Hypothalamus (tissue), 51 donors: ENCODE measurements at regions not wholly inside any gene's neighbourhood (a gene's known extent, or its start where the extent isn't known, plus 50 kb on each side); places are given as distances from the start of the nearest gene placed in this dataset.
"Not testable (repeated sequence)": the region's sequence is repeated elsewhere in the genome, so short reads cannot be mapped to it uniquely, and the experiment has no call there.

Experiments used
- DNase-seq, 51 donors: peaks; one replicate each; lab custom pipeline; 2025; lab: John Stamatoyannopoulos, UW

DNA sequence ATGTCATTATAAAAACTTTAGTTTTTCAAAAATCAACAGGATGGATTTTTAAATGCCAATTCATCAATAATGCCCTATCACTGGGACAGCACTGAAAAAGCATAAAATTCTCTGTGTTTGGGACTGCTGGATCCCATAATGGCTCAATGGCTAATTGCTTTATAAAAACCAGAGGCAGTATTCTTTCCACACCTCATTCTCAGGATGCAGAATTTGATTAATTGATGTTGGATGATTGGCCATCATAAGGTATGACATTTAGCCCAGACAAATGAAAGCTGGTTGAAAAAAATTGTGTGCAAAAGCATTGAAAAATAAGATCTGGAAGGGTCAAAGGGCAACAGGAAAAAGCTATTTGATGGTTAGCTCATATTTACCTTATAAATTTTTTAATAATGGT lies 362.2 kb upstream of the SNX7 start:
- DNase-seq = no peak

DNA sequence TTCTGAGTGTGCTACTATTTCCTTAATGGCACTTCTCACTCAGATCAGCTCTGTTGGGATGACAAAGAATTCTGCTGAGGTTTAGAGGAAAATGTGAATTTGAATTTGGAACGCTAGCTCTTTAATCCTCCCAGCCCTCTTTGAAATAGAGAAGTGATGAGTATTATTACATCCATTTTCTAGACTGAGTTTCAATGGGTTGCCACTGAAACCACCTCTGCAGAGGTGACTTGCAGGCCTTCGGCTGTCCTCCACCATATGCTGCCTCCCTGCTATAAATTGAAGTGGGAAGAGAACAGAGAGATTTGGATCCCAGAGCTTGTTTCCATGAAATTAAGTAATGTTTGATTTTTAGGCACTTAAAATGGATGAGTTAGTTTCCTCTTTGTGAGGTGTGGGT lies 363.2 kb upstream of the SNX7 start:
- DNase-seq = no peak

DNA sequence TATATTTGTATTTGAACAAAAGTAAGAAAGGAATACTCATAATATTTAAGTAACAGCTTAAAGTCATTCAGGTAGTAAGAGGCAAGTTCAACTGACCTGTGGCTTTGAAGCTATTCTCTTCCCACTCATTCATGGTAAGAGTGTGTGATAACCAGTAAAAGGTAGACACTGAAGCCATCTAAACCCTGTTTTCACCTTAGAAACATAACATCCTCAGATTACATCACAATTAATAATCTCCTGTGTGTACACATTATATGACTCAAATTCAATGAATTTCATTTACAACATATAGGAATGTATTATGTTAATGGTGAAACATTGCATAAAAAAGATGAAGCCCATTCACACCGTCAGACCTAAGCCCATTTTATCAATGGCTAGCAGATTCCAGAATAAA lies 364.8 kb upstream of the SNX7 start:
- DNase-seq = no peak

DNA sequence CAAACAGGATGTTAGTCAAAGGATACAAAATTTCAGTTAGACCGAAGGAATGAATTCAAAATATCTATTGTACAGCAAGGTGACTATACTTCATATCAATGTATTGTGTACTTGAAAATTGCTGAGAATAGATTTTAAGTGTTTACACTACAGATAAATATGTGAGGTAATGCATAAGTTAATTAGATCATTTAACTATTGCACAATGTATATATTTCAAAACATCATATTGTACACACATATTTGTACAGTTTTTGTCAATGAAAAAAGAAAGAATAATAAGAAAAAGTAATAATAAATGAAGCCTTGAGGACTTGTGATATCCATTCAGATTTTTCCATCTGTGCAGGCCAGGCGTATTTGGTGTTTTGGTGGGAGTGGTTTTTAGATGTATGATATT lies 367.4 kb upstream of the SNX7 start:
- no peak for DNase-seq

DNA sequence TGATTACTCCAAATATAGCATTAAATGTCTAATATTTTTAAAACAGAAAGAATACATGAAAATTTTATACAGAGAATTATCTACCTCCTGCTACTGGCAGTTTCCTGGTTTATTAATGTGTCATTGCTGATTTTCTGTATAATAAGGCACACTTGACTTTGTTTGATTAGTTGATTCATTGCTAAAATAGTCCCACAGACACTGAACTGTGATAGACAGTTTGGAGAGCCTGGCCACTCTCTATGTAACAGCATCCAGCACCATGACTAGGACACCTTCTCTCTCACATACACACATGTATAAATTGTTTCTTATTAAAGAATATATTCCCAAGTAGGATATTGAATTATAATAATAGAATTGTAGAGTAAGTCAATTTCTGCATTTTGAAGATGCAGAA lies 368.5 kb upstream of the SNX7 start:
- DNase-seq = no peak

DNA sequence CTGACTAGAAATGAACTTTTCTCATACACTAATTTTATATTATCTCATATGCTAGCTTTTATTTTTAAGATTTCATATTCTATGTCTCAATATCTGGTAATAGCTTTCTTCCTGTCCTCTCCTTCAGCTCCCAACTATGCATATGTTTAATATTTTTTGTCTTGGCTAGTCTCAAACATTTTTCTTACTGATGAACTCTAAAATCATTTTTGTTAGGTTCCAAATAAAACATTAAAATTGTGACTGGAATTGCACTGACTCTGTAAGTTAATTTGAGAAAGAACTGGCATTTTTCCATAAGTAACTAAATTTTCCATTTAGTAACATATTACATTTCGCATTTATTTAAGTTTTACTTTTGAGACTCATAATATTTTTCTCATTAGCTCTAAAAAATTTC lies 368.5 kb upstream of the DPYD start:
- DNase-seq = no peak

DNA sequence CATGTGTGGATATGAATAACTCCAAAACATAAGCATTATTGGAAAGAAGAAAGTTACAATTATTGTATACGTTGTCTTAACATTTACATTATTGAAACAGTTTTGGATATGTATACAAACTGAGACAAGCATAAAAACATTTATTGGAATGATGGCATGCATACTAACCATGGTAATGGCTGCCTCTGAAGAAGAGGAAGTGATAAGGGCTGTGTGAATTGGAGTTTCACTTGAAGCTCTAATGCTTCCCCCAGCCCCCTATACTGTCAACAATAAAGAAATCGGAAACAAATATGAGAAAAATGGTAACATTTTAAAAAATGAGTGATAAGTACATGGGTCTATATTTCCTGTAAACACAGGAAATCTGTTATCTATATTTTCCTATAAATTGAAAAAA lies 367.7 kb upstream of the DPYD start:
- no peak for DNase-seq

DNA sequence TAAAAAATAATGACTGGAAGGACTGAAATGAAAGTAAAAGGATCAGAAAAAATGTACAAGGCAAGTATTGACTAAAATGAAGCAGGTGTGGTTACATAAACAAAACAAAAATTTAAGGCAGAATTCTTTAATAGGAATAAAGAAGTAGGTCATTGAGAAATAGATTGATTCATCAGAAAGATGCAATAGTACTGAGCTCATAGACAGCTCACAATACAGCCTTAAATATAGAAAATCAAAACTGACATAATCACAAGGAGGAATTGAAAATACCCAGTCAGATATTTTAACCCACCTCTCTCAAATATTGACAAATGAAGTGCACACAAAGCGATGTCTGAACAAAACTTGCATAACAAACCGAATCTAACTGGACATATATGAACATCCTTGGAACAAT lies 366.8 kb upstream of the DPYD start:
- DNase-seq = no peak

DNA sequence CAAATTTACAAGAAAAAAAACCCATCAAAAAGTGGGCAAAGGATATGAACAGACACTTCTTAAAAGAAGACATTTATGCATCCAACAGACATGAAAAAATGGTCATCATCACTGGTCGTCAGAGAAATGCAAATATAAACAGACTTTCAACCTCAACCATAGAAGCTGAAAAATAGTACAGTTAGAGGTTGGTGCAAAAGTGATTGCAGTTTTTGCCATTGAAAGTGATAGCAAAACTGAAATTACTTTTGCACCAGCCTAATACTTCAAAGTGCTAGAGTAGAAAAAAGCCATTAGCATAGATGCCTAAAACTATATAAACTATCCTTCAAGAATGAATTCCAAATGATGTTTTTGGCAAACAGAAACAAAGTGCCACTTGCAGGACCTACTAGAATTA lies 365.8 kb upstream of the DPYD start:
- no peak for DNase-seq

DNA sequence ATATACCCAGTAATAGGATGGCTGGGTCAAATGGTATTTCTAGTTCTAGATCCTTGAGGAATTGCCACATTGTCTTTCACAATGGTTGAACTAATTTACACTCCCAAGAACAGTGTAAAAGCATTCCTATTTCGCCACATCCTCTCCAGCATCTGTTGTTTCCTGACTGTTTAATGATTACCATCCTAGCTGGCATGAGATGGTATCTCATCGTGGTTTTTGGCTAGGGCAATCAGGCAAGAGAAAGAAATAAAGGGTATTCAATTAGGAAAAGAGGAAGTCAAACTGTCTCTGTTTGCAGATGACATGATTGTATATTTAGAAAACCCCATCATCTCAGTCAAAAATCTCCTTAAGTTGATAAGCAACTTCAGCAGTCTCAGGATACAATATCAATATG lies 364.5 kb upstream of the DPYD start:
- DNase-seq = not testable (repeated sequence)

DNA sequence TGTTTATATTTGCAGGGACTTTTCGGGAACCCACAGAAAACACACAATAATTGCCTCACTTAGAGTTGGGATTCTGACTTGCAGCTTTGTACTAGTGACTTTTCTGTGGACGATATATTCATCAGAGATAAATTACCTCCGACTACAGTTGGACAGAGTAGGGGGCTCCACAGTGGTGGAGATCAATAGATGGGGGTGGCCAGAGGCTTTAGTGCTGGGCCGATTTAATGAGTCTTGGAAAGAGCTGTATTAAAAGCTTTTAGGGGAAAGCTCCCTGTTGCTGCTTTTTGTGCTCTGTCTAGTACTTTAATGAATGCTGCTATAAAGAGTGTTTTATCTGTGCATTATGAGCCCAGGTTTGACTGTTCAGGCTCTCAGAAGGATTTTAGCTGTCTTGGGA lies 359.2 kb upstream of the DPYD start:
- DNase-seq = no peak

DNA sequence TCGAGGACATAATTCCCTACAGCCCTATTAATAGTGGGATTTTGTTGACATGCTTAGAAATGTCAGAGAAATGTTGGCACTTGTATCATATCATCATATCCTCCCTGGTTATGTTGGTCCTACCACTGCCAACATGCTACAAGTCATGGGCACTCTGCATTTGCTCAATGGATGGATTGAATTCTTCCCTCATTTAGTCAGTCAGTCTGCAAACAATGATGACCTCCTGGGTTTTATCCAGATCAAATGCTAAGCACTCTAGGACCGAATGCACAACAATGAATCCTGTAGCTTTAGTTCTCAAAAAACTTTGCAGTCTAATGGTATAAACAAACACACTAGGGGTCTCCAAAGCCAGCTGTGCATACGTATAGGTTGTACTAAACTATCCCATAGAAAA lies 357.2 kb upstream of the DPYD start:
- no peak for DNase-seq

DNA sequence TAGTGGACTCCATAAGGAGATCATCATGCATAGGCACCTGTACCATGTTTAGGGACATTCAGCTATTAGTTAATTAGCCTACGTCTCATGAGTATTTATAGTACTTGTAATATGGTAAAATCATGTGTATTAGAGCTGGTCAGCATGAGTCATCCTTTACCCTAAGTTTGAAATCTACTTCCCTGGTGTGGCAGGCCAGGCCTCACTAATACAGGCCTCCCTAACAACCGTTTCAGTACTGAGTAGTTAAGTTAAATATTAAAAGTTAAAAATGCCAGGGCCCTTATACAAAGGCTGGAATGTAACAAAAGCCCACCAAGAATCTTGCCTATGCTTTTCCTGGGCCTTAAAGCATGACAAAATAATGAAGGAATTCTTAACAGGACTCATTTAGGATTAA lies 356.3 kb upstream of the DPYD start:
- DNase-seq = no peak

DNA sequence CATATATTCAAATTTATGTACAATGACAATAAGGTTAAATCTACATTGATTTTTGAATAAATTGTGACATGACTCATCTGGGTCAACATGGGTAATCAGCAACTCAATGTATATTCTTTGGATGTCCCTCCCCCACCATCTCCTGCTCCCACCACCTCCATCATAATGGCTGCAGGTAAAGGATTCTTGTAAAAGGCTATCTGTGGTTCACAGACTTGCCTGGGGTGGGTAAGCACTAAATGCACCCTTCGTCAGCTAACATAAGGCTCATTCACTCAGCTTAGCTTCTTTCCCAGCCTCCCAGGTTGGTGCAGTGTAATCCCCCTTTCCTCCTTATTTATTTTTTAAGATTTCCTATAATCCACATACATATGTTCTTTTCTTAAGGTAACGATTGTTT lies 355.7 kb upstream of the DPYD start:
- no peak for DNase-seq

DNA sequence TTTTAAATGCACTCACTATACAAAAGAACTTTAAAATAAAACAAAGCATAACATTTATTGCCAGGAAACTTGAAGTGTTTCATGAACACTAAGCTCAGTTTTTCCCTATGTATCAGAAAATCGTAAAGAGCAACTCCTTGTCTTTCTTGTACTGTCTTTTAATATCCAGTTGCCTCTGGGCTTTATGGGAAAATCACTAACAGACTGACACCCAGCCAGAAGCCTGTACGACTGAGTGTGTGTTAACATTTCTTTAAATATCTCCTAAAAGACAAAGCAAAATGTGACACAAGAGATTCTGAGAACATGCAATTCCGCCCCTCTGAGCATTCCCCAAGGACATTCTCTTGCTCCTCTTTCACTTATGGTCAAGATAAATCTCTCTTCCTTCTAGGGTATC lies 347.5 kb upstream of the DPYD start:
- no peak for DNase-seq

DNA sequence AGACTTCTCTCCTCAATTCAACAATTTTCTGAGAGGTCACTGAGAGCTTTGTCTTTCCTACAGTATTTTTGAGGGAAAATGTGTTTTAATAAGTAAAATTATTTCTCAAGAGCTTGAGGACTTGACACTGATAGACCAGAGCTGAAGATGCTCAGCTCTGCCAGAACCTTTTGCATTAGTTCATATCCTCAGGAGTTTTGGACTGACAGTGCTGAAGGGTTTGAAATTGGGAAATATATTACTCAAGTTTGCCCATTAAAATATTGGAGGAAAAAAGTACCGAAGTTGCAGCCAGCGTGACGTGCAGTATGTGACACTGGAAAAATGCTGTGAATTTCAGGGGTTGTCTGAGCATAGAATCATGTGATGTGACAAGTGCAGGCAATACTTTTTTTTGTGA lies 346.6 kb upstream of the DPYD start:
- no peak for DNase-seq

DNA sequence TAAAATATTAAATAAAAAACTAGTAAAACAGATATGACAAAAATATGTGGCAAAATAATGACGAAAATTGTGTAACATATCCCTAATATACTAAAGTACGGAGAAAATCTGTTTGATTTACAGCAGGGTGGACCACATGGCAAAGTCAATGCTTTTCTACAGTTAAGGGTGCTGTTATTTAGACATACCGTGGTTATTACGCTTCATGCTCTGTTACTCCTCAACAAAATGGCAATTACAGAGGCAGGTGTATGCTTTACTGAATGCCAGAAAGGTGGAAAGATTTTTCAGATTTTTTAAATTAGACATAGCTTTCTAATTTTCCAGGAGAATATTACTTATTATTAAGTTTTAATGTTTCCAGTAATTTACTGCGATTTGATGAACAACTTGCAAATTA lies 343.9 kb upstream of the DPYD start:
- no peak for DNase-seq

DNA sequence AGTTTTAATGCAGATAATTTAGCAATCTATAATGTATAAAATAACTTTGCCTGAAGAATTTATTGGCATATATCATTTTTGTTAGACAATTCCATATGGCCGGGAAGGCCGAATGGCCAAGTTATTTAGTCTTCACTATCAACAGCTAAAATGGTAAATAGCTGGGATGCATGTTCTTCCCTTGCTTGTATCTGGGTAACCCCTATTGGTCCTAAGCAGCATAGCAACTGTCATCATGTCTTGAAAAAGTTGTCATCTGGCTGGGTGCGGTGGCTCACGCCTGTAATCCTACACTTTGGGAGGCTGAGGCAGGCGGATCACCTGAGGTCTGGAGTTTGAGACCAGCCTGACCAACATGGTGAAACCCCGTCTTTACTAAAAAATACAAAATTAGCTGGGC lies 340.0 kb upstream of the DPYD start:
- no peak for DNase-seq

DNA sequence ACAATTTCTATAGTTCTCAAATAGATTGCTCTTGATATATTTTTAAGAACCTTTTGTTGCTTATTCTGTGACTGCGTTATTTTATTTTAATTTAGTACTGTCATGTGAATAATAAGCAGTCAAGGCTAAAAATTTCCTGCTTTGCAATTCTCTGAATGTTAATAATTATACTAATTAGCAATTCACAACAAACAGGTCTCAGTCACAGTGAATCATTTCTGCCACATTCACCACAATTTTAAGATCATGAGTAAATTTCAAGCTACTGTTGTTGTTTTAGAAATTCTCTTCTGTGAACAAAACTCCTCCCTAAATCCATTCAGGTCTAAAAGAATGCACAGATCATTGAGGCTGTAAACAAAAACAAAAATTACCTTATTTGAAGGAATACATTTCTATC lies 339.6 kb upstream of the DPYD start:
- DNase-seq = no peak

DNA sequence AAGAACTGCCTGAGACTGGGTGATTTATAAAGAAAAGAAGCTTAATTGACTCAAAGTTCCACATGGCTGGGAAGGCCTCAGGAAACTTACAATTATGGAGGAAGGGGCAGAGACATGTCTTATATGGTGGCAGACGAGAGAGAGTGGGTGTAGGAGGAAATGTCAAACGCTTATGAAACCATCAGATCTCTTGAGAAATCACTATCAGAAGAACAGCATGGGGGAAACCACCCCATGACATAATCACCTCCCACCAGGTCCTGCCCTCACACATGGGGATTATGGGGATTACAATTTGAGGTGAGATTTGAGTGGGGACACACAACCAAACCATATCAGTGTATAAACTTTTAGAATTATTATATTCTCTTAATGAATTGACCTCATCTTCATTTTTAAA lies 335.9 kb upstream of the DPYD start:
- DNase-seq = no peak

DNA sequence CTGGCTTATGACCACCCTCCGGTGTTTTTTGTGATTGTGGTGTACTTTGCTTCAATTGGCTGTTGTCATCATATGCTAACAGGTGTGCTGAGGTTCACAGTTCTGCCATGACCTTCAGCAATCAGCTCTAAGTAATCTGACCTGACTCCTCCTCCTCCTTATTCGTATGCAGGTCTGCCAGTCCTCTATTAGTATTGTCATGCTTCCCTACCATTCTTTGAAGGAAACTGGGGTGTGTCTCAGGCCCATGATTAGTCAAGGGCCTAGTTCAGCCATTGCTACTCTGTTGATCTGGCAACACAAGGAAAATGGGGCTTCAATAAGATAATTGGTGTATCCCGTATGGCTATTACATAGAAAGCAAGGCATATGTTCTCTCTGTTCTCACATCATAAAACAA lies 332.3 kb upstream of the DPYD start:
- DNase-seq = no peak

DNA sequence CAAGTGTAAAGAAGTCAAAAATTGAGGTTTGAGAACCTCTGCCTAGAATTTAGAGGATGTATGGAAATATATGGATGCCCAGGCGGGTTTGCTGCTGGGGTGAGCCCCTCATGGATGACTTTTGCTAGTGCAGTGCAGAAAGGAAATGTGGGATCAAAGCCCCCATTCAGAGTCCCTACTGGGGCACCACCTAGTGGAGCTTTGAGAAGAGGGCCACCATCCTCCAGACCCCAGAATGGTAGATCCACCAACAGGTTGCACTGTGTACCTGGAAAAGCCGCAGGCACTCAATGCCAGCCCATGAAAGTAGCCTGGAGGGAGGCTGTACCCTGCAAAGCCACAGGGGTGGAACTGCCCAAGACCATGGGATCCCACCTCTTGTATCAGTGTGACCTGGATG lies 330.7 kb upstream of the DPYD start:
- DNase-seq = no peak

DNA sequence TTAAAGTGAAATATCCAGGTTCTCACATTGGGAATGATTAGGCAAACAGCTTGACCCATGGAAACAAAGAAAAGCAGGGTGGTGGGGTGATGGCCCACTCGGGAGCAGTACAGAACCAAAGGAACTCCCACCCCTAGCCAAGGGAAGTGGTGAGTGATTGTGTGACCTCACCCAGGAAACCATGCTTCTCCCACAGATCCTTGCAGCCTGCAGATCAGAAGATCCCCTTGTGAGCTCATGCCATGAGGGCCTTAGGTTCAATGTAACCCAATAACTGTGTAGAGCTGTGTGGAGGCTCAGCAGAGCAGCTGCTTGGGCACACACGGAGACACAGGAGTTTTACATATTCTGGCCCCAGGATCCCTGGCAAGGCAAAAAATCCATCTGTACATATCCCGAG lies 311.8 kb upstream of the DPYD start:
- DNase-seq = no peak

DNA sequence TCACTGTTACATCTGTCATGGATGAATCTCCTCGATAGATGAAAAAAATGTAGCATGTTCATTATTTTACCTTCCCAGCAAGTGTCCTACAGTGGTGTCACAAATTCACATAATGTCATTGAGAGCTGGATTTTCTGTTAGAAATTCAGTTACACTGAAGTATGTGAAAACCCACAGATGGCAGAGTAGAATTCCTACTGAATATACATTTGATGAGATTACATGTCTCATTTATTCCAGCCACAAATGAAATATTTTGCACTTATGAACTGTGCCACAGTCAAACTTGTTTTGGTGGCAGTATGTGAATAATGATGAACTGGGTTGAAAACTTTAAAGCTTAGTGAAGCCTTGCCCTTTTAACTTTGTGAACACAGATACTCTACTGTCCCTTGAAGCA lies 301.9 kb upstream of the DPYD start:
- no peak for DNase-seq
